Upper lobe of right lung (tissue), 1 donor: ENCODE measurements at regions not wholly inside any gene's neighbourhood (a gene's known extent, or its start where the extent isn't known, plus 50 kb on each side); places are given as distances from the start of the nearest gene placed in this dataset.
"Not testable (repeated sequence)": the region's sequence is repeated elsewhere in the genome, so short reads cannot be mapped to it uniquely, and the experiment has no call there.

Experiments
- ATAC-seq: fragments of 200-7000 bp; cut with Tn5 transposase; one replicate; pipeline ENCODE4 v1.9.1; 2020; ENCODE audit warnings: mild to moderate bottlenecking, moderate library complexity
- DNase-seq: peaks from one replicate; pipeline ENCODE4 v3.0.0-alpha.2; 2020
- H3K27ac ChIP-seq: fragments of 200-600 bp; one replicate; pipeline ENCODE4 v1.8.0; 2022
- H3K27me3 ChIP-seq: fragments of 200-600 bp; one replicate; pipeline ENCODE4 v1.8.0; 2022; ENCODE audit warnings: mild to moderate bottlenecking
- H3K36me3 ChIP-seq: fragments of 200-600 bp; one replicate; pipeline ENCODE4 v1.8.0; 2022
- H3K4me1 ChIP-seq: fragments of 200-600 bp; one replicate; pipeline ENCODE4 v1.8.0; 2022
- H3K4me3 ChIP-seq: fragments of 200-600 bp; one replicate; pipeline ENCODE4 v1.8.0; 2022; ENCODE audit warnings: mild to moderate bottlenecking
- H3K9me3 ChIP-seq: fragments of 200-600 bp; one replicate; pipeline ENCODE4 v1.8.0; 2022
- intact Hi-C: fragments of 100-400 bp; cut with DNase I; formaldehyde crosslinking; loops from one replicate; pipeline ENCODE4 v1.11.0; 2022
- donor health status: DM: no; HTN: yes; CAD: no; lungs with severe emphysema.

DNA sequence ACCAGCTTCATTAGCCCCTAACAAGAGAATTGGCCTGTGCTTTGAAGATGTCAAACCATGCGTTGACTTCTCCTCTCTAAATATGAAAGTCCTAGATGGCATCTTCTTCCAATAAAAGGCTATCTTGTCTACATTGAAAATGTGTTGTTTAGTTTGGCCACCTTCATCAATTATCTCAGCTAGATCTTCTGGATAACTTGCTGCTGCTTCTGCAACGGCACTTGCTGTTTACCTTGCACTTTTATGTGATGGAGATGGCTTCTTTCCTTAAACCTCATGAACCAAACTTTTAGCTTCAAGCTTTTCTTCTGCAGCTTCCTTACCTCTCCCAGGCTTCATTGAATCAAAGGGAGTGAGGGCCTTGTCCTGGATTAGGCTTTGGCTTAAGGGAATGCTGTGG lies 58.6 kb upstream of the CSNK1E start:
- H3K4me1 ChIP-seq, H3K9me3 ChIP-seq, H3K27ac ChIP-seq, H3K27me3 ChIP-seq, ATAC-seq, H3K4me3 ChIP-seq, DNase-seq, intact Hi-C loops: not testable (repeated sequence)
- peaks cover 17% of the 10 kb centered on the region for H3K36me3 ChIP-seq

DNA sequence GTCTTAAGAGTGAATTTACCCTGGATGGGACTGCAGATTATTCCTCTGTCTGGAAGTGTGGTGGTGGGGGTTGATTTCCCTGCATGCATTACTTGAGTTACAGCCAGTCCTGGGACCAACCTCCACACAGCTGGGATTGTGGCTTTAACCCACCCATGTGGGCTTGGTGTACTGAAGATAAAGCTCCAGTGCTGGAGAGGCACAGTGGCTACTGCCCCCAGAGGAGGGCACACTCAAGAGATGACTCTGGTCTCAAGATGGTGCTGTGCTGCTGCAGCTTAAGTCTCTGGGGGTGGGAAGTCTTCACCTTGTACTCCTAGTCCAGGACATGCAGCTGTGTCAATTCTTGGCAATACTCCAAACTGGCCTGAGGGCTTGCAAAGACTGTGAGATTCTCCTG lies 57.8 kb upstream of the CSNK1E start:
- H3K4me1 ChIP-seq, H3K4me3 ChIP-seq, intact Hi-C loops, H3K9me3 ChIP-seq, H3K27me3 ChIP-seq, ATAC-seq, DNase-seq, H3K27ac ChIP-seq: not testable (repeated sequence)
- H3K36me3 ChIP-seq = peaks cover 16% of the 10 kb centered on the region

DNA sequence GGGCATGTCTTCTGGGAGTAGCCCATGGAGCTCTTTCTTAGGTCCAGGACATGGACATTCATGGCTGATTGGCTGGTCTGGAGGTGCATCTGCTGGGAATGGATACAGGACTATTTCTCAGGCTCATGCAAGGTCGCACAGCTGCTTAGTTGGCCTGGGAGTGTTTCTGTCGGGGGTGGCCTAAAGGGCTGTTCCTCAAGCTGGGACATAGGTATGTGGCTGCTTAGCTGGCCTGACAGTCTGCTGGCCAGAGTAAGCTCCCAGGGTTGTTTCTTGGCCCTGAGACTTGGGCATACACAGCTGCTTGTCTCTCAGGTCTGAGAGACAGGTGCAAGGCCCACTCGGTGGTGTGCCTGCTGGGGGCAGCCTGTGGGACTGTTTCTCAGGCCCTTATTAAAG lies 57.2 kb upstream of the CSNK1E start:
- H3K36me3 ChIP-seq = peaks cover 12% of the 10 kb centered on the region
- intact Hi-C loops, DNase-seq, H3K27ac ChIP-seq, H3K27me3 ChIP-seq, ATAC-seq, H3K9me3 ChIP-seq, H3K4me3 ChIP-seq, H3K4me1 ChIP-seq: not testable (repeated sequence)

DNA sequence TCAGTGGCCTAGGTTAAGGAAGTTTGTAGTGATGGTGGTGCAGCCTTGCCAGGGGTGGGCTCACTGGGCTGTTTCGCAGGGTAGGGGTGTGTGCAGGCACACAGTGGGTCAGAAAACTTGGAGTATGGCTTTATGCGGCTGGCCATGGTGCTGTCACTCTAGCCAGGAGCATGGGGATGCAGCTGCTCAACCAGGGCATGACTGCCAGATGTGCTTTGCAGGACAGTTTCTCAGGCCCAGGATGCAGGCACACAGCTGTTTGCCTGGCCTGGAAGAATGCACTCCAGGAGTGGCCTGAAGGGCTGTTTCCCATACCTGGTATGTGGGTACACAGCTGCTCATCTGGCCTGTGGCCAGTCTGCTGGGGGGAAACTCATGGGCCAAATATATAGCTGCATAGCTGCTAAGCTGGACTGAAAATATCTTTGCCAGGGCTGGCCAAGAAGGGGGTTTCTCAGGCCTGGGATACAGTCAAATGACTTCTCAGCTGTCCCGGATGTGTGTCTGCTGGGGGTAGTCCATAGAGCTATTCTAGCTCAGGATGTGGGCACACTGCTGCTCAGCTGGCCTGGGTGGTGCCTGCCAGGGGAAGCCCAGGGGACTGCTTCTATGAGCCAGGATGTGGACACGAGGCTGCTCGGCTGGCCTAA lies 56.7 kb upstream of the CSNK1E start:
- DNase-seq, H3K36me3 ChIP-seq, ATAC-seq, H3K9me3 ChIP-seq, H3K4me1 ChIP-seq, H3K27me3 ChIP-seq, intact Hi-C loops, H3K27ac ChIP-seq, H3K4me3 ChIP-seq: not testable (repeated sequence)

GRCh38 chr22:38372665-38373064 lies 55.4 kb upstream of the CSNK1E start:
- H3K27me3 ChIP-seq, intact Hi-C loops, ATAC-seq, H3K4me1 ChIP-seq, H3K36me3 ChIP-seq, H3K4me3 ChIP-seq, H3K9me3 ChIP-seq, DNase-seq, H3K27ac ChIP-seq: not testable (repeated sequence)

DNA sequence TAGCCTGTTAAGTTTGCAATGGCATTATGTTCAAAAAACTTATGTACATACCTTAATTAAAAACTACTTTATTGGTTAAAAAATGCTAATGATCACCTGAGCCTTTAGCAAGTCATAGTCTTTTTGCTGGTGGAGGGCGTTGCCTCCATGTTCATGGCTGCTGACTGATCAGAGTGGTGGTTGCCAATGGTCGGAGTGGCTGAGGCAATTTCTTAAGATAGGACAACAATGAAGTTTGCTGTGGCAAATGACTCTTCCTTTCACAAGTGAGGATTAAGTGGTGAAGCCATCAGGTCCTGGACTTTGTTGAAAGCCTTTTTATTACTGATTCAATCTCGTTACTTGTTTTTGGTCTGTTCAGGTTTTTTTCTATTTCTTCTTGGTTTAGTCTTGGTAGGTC lies 53.3 kb upstream of the CSNK1E start:
- H3K4me3 ChIP-seq, ATAC-seq, H3K4me1 ChIP-seq, intact Hi-C loops, DNase-seq, H3K27me3 ChIP-seq, H3K36me3 ChIP-seq, H3K27ac ChIP-seq, H3K9me3 ChIP-seq: not testable (repeated sequence)

DNA sequence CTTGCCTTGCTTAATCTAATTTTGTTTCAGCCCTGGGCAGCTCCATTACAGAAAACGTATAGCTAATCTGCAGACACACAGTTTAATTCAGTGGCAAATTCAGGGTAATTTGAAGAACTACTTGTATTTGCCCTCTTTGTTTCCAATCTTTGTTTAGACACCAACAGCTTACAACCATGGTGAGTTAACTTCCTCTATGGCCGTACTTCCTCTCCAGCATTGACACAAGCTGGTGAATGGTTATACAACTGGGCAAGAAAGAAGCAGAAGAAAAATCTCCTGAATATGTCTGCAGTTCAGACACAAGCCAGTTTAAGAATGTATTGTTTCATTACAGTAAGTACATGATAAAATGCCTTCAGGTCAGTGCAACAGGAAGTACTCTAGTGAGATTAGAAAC lies 51.9 kb upstream of the CSNK1E start:
- H3K27ac ChIP-seq, H3K9me3 ChIP-seq, intact Hi-C loops, H3K4me3 ChIP-seq, DNase-seq, H3K4me1 ChIP-seq, H3K36me3 ChIP-seq, H3K27me3 ChIP-seq: not testable (repeated sequence)
- peak; percentile 32 for ATAC-seq
